COLO668 (cell line): ENCODE measurements at regions not wholly inside any gene's neighbourhood (a gene's known extent, or its start where the extent isn't known, plus 50 kb on each side); places are given as distances from the start of the nearest gene placed in this dataset.
A peak's percentile ranks its signal among the peaks of the same experiment; 100 is the strongest.
"Not testable (repeated sequence)": the region's sequence is repeated elsewhere in the genome, so short reads cannot be mapped to it uniquely, and the experiment has no call there.

Source experiments
- DNase-seq: peaks from one replicate; lab custom pipeline; 2025; ENCODE audit not compliant: unreplicated experiment; lab: John Stamatoyannopoulos, UW

DNA sequence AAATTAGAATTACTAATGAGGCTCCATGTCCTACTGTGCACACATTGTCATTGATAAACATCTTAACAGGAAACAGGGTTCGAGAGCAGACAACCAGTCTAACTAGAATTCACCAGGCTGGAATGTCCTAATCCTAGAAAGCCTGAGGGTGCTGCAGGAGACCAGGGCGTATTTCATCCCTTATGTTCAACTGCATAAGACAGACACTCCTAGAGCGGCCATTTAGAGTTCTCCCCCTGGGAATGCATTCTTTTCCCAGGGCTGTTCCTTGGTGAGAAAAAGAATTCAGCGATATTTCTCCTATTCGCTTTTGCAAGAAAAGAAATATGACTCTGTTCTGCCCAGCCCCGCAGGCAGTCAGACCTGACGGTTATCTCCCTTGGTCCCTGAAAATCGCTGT is 486.0 kb downstream of the REEP3 start:
- DNase-seq: no peak

DNA sequence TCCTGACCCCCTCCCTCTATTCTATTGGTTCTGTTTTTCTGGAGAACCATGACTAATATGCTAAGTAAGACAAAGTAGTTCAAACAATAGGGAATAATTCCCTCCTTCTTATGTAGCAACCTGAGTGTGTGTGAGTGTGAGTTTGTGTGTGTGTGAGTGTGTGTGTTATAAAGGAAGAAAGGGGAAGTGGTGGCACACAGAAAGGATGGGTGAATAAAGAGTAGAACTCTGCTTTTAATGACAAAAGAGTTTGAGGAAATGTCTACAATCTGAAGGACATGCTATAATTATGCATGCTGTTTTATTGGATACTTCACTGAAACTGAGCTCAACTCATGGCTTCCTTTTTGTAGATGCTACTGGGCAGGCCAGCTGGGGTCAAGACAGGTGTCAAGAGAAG is 489.5 kb downstream of the REEP3 start:
- DNase-seq: no peak

DNA sequence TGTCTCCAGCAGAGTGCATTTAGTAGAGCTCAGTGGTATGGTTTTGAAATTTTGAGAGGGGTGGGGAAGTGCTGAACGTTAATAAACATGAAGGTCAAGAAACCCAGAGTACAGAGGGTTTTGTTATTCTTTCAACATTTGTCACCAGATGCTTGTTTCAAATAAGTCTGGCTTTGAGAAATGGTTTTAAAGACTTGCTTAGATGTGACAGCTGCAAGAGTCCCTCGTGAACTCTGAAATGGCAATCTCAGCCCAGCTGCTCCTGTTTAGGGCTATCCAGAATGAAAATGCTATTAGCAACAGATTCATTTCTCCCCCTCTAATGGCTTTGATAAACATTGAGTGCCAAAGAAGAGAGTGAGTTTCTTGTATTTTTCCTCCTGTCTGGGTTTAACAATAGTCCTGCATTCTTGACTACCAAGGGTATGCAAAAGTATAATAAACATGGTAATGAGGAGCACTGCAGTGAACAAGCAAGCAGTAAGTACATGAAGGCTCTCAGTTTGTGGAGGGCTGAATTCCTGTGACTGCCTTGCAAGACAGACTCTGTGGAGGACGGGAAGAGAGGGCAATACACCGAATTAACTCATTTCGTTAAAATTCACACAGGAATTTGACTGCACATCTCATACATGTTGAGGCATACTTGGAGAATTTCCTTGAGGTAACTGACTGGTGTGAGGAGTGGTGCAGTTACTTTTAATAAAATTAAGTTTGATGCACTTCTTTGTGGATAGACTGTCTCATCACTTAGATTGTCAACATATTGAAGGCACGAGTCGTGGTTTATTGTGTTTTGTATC is 490.9 kb downstream of the REEP3 start:
- DNase-seq: no peak

DNA sequence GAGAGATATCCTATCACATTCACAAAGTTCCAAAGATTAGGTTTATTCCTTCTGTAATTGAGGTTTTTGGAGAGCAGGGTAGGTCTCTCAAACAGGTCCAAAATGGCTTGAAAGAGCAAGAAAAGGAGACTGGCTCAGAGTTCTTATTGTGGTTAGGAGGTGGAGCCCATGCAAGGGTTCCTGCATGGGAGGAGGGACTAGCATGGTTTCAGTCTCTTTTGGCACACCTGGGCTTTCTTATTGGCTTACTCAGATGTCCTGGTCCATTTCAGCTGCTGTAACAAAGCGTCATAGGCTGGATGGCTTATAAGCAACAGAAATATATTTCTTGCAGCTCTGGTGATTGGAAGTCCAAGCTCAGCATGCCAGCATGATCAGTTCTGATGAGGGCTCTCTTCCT is 493.1 kb downstream of the REEP3 start:
- DNase-seq: no peak

DNA sequence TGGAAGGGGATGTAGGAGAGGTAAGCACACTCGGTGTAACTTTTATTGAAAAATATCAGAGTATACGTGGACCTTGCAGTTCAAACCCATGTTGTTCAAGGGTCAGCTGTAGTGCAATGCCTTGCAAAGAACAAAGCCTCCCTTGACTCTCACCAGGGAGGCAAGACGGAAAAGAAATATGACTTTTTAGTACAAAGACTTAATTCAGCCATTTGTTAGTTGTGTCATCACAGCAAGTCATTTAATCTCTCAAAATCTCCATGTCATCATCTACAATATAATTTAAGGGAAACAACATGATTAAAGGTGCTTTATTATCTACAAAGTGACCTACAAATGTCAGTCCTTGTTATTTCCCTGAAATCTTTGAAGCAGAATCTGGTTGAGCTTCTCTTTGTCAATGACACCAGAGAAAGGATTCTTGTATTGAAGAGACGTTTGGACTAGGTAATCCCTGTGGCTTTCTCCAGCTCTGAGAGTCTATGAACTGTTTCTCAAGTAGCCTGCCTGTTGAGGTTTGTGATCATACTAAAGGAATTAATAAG is 502.8 kb downstream of the REEP3 start:
- DNase-seq: no peak

DNA sequence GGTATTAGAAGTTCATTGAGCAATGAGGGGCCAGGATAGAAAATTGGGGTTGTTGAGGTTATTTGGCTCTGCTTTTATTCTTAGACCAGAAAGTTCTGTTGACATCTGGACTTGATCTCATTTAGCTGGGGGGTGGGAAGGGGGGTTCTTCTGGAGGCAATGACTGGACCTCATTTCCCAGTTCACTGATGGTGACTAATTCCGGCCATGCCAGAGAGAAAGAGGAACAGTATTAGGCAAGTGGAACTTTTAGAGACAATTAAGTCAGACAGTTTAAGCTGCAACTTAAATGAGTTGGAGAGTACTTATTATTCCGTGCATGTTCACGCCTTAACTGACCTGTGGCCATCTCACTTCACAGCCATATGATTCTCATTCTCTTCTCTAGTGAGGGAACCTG is 512.5 kb downstream of the REEP3 start:
- no peak for DNase-seq

DNA sequence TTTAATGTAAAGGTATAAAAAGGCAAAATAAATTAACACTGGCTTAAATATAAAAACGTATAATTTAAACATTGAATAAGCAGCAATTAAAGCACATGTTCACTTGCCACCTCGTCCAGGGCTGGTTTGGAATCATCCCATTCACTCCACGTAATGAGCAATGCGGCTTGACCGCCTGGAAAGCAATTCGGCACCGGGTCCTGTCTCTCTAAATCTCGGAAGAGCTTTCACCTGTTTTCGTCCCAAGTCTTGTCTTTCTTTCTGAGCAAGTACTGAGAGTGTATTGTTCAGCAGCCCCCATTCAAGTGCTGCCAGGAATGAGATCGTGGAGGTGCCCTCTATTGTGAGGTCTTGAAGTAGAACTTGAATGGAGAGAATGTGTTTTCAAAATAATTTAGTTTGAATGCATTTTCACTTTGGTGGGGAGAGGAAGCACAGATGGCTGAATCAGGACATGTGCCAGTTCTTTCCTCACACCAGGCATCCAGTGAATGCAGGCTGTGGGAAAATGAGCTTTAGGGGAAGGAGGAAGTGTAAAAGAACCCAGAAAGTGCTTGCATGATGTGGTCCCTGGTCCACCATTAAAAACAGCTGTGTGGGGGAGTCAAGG is 515.2 kb downstream of the REEP3 start:
- no peak for DNase-seq

DNA sequence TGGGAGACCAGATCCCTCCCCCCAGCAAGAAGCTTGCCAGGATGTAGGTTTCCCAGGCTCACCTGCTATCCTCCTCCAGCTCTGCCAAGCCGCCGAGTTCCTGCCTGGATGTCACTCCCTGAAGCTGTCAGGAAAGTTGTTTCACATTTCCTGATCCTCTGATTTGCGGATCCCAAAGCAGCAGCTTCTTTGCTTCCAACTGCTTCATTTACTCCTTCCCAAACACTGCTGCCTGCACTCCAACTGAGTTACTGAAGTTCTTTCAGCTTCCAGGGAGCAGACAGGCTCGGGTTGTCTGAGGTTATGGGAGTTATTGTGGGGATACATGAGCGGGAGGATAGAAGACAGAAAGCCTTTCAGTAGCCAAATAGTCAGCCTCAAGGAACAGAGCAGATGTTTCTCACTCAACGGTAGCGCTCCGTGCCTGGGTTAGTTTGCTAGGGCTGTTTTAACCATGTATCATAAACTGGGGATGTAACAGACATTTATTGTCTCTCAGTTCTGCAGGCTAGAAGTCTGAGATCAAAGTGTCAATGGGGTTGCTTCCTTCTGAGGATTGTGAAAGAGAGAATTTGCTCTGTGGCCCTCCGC is 516.0 kb downstream of the REEP3 start:
- no peak for DNase-seq

DNA sequence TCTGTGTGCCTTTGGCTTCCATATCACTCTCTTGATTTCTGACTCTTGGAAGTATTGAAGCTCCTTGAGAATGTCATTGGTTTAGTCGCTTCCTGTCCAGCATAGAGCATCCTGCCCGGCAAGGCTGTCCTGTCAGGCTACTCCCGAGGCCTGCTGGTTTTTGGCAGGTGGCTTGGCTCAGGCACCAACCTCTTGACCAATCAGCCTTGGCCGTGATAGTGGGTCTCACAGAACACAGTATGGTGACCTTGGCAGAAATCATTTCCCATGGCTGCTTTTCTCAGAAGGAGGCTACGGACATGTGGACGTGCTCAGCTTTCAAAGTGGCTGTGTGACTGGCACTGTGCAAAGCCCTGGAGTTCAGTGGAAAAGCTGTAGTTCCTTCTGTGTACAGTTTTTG is 516.9 kb downstream of the REEP3 start:
- DNase-seq: no peak

DNA sequence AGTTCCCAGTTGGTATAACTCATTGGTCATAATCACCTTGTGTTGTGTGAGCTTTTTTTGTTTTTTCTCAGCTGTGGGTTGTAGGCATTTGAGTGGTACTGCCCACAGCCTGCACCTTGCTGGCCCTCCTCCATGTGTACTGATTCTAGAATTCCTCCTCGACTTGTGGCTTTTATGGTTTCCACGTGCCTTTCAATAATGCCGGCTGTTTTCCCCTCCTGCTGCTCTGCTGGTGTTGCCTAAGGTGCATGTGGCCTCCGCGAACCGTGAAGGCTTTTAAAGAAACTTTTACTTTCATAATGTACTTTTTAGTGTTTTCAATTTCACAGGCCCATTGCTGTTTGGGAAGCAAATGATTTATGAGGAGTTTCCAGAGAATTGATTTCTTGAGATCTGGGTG is 518.0 kb downstream of the REEP3 start:
- no peak for DNase-seq

DNA sequence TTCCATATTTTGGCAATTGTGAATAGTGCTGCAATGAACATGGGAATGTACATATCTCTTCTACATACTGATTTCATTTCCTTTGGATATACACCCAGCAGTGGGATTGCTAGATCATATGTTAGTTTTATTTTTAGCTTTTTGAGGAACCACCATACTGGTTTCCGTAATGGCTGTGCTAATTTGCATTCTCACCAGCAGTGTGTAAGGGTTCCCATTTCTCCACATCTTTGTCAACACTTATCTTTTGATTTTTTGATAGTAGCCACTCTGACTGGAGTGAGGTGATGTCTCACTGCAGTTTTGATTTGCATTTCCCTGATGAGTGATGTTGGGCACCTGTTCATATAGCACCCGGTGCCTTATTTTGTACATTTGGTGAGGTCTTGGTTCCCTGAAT is 519.6 kb downstream of the REEP3 start:
- no peak for DNase-seq

DNA sequence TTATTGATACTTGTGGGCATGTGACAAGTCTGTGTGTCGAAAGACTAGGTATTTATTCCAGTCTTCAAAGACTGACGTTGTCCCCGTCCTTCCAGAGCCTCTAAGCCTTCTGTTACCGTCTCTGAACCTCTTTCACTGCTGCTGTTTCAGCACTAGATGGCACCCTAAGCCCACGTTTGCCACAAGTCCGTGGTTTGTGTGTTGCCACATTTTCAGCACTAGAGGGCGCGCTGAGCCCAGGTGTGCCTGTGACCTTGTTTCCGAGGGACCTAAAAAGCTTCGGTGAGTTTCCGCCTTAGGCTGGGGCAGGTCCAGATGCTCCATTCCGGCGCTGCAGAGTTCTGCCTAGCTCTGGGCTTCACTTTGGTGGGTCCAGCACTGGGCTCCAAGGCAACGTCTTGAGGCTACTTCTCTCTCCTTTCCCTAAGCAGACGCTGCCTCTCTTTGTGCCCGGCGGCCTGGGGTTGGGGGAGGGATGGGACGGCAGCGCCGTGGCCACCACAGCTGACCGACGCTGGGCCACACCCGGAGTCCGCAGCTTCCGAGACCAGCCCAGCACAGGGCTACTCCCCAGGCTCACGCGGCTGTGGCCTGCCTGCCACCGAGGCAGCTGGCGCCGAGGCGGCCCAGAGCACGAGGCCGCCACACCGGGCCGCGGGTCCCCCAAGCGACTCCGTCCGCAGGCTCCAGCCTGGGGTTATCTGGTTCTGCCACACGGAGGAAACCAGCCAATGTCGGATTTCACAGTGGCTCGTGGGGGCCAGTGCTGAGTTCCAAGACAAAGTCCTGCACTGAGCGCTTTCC is 520.2 kb downstream of the REEP3 start:
- DNase-seq: peak; percentile 30

DNA sequence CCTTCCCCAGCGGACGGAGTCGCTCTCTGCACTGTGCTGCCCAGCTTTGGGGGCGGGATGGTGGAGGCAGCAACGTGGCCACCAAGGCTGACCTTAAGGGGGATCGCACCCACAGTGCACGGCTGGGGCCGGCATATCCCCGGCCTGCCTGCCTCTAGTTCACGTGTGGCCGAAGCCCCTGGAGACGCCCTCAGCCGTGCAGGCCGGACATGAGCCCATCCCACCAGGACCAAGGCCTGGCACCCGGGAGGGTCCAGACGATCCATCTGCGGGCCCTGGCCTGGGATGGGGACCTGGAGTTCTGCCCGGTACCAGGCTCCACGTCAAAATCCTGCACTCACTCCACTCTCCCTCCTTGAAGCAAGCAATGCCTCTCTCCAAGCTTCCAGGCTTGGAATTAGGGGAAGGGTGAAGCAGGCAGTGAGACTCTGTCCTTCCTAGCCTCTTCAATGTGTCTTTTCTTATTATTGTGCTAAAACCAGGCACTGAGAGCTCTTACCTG is 520.8 kb downstream of the REEP3 start:
- no peak for DNase-seq

DNA sequence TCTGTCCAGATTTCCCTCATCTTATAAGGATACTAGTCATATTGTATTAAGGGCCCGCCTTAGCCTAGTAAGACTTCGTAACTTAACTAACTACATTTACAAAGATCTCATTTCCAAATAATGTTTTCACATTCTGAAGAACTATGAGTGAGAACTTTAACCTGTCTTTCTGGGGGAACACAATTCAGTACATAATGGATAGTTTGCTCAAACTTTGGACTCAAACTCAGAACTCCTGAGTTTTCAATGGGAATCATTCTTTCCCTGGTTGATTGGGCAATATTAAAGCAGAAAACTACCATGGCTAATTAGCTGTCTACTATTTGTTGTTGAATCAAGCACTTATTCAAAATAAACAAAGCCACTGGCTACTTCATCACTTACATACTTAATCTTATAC is 522.9 kb downstream of the REEP3 start:
- DNase-seq: no peak

DNA sequence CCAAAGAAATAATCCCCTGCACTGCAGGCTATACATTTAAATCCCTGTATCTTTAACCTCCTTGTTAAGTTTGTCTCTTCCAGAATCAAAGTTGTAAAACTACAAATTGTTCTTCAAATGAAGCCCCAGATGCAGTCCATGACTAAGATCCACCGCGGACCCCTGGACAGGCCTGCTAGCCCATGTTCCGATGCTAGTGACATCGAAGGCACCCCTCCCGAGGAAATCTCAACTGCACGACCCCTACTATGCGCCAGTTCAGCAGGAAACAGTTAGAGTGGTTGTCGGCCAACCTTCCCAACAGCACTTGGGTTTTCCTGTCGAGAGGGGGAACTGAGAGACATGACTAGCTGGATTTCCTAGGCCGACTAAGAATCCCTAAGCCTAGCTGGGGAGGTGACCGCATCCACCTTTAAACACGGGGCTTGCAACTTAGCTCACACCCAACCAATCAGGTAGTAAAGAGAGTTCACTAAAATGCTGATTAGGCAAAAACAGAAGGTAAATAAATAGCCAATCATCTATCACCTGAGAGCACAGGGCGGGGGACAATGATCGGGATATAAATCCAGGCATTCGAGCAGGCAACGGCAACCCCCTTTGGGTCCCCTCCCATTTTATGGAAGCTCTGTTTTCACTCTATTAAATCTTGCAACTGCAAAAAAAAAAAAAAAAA is 523.9 kb downstream of the REEP3 start:
- DNase-seq: not testable (repeated sequence)

DNA sequence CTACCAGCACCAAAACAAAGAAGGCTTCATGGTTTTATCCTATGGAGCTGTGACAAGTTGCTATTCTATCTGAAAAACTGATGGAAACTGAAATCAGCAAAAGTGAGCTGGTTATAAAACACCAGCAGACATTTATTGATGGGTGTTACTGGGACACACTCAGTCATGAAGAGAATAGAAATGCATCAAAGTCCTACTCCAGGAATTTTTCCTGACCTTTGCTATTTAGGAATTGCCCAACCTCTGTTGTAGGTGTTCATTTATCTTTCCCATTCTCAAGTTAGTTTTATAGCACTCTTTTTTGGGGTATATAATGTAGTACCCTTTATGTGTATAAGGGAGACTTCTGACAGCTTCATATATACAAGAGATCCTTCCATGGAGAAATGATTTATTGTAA is 533.2 kb downstream of the REEP3 start:
- no peak for DNase-seq

DNA sequence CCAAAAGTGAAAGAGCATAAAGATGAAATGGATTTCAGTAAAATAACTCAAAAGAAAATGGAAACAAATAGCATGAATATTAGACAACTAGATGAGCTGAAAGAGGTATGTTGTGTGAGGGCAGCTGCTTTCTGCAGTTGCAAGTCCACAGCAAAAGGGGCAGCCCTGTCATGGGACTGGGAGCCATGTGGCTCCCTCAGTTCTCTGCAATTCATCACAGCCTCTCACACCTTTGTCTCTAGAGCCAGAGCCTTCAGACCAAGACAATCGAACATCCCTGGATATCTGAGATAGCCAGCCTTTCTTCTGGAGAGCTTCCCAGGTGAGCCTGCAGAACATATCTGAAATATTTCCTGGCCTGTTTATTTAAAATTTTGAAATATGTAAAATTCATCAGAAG is 538.7 kb downstream of the REEP3 start:
- no peak for DNase-seq

DNA sequence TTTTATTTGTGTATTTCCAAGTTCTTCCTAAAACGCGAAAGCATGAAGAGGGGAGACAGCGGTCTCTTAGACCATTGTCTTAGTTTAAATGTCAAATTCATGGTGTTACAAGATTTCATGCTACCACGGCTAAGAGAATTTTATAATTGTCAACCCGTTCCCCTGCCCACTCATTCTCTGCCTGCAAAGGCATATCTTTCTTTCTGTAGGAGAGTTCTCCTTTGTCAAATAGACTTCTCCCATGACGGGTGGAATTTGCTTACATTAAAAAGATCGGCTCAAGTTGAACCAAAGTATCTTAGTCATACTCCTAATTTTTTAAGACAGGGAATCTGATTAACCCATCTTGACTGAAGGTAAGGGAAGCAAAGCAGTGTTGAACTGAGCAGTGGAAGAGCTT is 539.2 kb downstream of the REEP3 start:
- no peak for DNase-seq

DNA sequence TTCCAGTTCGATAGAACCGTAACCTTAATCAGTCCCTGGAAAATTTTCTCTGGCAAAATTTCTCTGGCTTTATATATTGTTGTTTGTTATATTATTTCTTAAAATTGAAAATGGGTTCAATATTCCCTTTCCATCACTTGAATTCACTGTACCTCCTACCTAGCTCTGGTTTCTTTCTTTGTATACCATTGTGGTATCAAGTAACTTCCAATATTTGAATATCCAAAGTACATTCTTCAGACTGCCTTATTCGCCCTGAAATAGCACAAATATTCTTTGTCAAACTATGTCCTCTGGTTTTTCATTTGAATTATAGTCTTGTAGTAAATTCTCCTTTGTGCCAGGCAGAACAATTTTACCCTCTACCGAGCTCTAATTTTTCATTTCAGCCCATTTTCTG is 541.6 kb downstream of the REEP3 start:
- no peak for DNase-seq

DNA sequence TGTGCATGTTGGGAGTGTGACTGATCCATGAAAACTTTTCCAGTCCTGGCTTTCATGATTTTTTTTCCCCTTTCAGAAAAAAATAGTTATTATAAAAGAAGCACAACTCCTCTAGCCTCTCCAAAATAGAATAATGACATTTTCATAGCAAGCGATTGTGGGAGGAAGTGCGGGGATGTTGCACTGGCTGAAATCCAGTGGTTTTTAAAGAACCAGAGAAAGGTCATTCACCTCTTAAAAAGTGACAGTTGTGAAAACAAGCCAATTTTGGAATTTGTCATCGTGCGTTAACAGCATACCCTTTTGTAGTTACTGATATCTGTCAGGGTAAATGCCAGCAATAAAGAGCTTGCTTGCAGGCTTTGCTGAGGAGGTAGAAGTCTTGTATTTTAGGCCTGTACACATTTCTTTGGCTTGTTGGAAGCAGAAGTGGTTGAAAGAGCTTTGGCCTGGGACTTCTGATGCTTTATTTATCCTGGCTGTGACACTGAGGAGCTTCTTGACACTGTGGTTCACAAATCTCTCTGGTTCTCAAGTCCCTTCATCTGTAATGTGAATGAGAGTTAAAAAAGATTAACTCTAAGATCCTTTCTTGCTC is 545.9 kb downstream of the REEP3 start:
- no peak for DNase-seq
